ENCODE measurements at regions not wholly inside any gene's neighbourhood (a gene's known extent, or its start where the extent isn't known, plus 50 kb on each side); places are given as distances from the start of the nearest gene placed in this dataset.
"Not testable (repeated sequence)": the region's sequence is repeated elsewhere in the genome, so short reads cannot be mapped to it uniquely, and the experiment has no call there.

- no peak for DNase-seq (ENCODE audit: low spot score)
These were observed 215.0 kb upstream of the HSF2 start for GRCh38 chr6:122184401-122184827.

GRCh38 chr6:122185458-122185857, 214.0 kb upstream of the HSF2 start:
- DNase-seq (ENCODE audit: low spot score), result not testable (repeated sequence)

GRCh38 chr6:122187186-122187585, 212.3 kb upstream of the HSF2 start:
- no peak for DNase-seq (ENCODE audit: low spot score)

GRCh38 chr6:122198922-122199321, 200.5 kb upstream of the HSF2 start:
- DNase-seq (ENCODE audit: low spot score), result no peak

- DNase-seq (ENCODE audit: low spot score), result no peak
These were observed 199.0 kb upstream of the HSF2 start for GRCh38 chr6:122200440-122200839.

GRCh38 chr6:122202576-122203137, 196.8 kb upstream of the HSF2 start:
- no peak for DNase-seq (ENCODE audit: low spot score)

- no peak for DNase-seq (ENCODE audit: low spot score)
These were observed 192.4 kb upstream of the HSF2 start for GRCh38 chr6:122207061-122207460.

- no peak for DNase-seq (ENCODE audit: low spot score)
These were observed 191.7 kb upstream of the HSF2 start for GRCh38 chr6:122207794-122208193.

GRCh38 chr6:122214605-122215318, 184.7 kb upstream of the HSF2 start:
- no peak for DNase-seq (ENCODE audit: low spot score)

- DNase-seq (ENCODE audit: low spot score), result no peak
These were observed 179.2 kb upstream of the HSF2 start for GRCh38 chr6:122220254-122220653.

- no peak for DNase-seq (ENCODE audit: low spot score)
These were observed 176.7 kb upstream of the HSF2 start for GRCh38 chr6:122222761-122223160.

- no peak for DNase-seq (ENCODE audit: low spot score)
These were observed 176.2 kb upstream of the HSF2 start for GRCh38 chr6:122223251-122223650.

- no peak for DNase-seq (ENCODE audit: low spot score)
These were observed 160.6 kb upstream of the HSF2 start for GRCh38 chr6:122238861-122239260.

GRCh38 chr6:122246906-122247658, 152.4 kb upstream of the HSF2 start:
- DNase-seq (ENCODE audit: low spot score), result no peak

GRCh38 chr6:122248001-122248669, 151.3 kb upstream of the HSF2 start:
- no peak for DNase-seq (ENCODE audit: low spot score)

GRCh38 chr6:122248844-122249243, 150.6 kb upstream of the HSF2 start:
- DNase-seq (ENCODE audit: low spot score), result no peak

- no peak for DNase-seq (ENCODE audit: low spot score)
These were observed 140.6 kb upstream of the HSF2 start for GRCh38 chr6:122258839-122259238.

GRCh38 chr6:122264557-122264956, 134.9 kb upstream of the HSF2 start:
- DNase-seq (ENCODE audit: low spot score), result no peak

- DNase-seq (ENCODE audit: low spot score), result no peak
These were observed 133.7 kb upstream of the HSF2 start for GRCh38 chr6:122265755-122266154.

GRCh38 chr6:122268394-122268793, 131.1 kb upstream of the HSF2 start:
- no peak for DNase-seq (ENCODE audit: low spot score)

GRCh38 chr6:122276637-122277036, 122.8 kb upstream of the HSF2 start:
- no peak for DNase-seq (ENCODE audit: low spot score)

- not testable (repeated sequence) for DNase-seq (ENCODE audit: low spot score)
These were observed 119.1 kb upstream of the HSF2 start for GRCh38 chr6:122280105-122281021.
